Hepatocyte (in vitro differentiated cells): ENCODE measurements at regions not wholly inside any gene's neighbourhood (a gene's known extent, or its start where the extent isn't known, plus 50 kb on each side); places are given as distances from the start of the nearest gene placed in this dataset.

Experiments
- DNase-seq: peaks from one replicate; pipeline ENCODE4 v3.0.0-alpha.2; 2016; ENCODE audit warnings: low spot score
- H2AFZ ChIP-seq: fragments of 200-600 bp; sonication (generic); 2 replicates; pipeline ENCODE4 v1.6.0; 2016; ENCODE audit warnings: antibody characterized with exemption, mild to moderate bottlenecking
- H3K27ac ChIP-seq: fragments of 200-600 bp; sonication (generic); 2 replicates; pipeline ENCODE4 v1.5.1; 2016; ENCODE audit warnings: mild to moderate bottlenecking
- H3K27me3 ChIP-seq: fragments of 200-600 bp; sonication (generic); 2 replicates; pipeline ENCODE4 v1.6.1; 2016
- H3K36me3 ChIP-seq: fragments of 200-600 bp; sonication (generic); replicated peaks from 2 replicates; pipeline ENCODE4 v1.5.1; 2016; ENCODE audit warnings: low read depth; ENCODE audit not compliant: insufficient read depth
- H3K4me1 ChIP-seq: fragments of 200-600 bp; sonication (generic); 2 replicates; pipeline ENCODE4 v1.5.1; 2016; ENCODE audit warnings: mild to moderate bottlenecking, moderate library complexity; ENCODE audit not compliant: insufficient read depth
- H3K4me2 ChIP-seq: fragments of 200-600 bp; sonication (generic); 2 replicates; pipeline ENCODE4 v1.6.0; 2016
- H3K4me3 ChIP-seq: fragments of 200-600 bp; sonication (generic); 2 replicates; pipeline ENCODE4 v1.5.1; 2016; ENCODE audit warnings: mild to moderate bottlenecking
- H3K79me2 ChIP-seq: fragments of 200-600 bp; sonication (generic); 2 replicates; pipeline ENCODE4 v1.6.0; 2017; ENCODE audit warnings: mild to moderate bottlenecking
- H3K9me2 ChIP-seq: fragments of 200-600 bp; sonication (generic); replicated peaks from 2 replicates; pipeline ENCODE4 v1.6.0; 2017; ENCODE audit warnings: mild to moderate bottlenecking; ENCODE audit not compliant: insufficient read depth
- H3K9me3 ChIP-seq: fragments of 200-600 bp; sonication (generic); 2 replicates; pipeline ENCODE4 v1.5.1; 2016; ENCODE audit warnings: low read depth, mild to moderate bottlenecking
- H4K20me1 ChIP-seq: fragments of 200-600 bp; sonication (generic); 2 replicates; pipeline ENCODE4 v1.6.0; 2016; ENCODE audit warnings: mild to moderate bottlenecking; ENCODE audit not compliant: insufficient read depth, poor library complexity, severe bottlenecking
- EZH2 ChIP-seq: fragments of 200-600 bp; sonication (generic); IDR thresholded peaks from 2 replicates; pipeline ENCODE4 v1.6.1; 2016; ENCODE audit warnings: antibody characterized with exemption, mild to moderate bottlenecking, borderline replicate concordance
- EZH2phosphoT487 ChIP-seq: fragments of 200-600 bp; sonication (generic); IDR thresholded peaks from one replicate; pipeline ENCODE4 v1.6.1; 2018; ENCODE audit warnings: antibody characterized with exemption, mild to moderate bottlenecking, low read depth, moderate library complexity; ENCODE audit not compliant: unreplicated experiment, severe bottlenecking
- WGBS: methylation state at CpG from one replicate; pipeline ENCODE4 v1.1.6; 2016; ENCODE audit warnings: low lambda C conversion rate; ENCODE audit errors: missing lambda C conversion rate; 5-methylcytosine and 5-hydroxymethylcytosine counted together
- TF ChIP-seq, protein P1 (sequence below): fragments of 200-600 bp; sonication (generic); IDR thresholded peaks from 2 replicates; pipeline ENCODE4 v1.5.1; 2016; ENCODE audit warnings: antibody characterized with exemption, mild to moderate bottlenecking; ENCODE audit not compliant: poor library complexity

DNA sequence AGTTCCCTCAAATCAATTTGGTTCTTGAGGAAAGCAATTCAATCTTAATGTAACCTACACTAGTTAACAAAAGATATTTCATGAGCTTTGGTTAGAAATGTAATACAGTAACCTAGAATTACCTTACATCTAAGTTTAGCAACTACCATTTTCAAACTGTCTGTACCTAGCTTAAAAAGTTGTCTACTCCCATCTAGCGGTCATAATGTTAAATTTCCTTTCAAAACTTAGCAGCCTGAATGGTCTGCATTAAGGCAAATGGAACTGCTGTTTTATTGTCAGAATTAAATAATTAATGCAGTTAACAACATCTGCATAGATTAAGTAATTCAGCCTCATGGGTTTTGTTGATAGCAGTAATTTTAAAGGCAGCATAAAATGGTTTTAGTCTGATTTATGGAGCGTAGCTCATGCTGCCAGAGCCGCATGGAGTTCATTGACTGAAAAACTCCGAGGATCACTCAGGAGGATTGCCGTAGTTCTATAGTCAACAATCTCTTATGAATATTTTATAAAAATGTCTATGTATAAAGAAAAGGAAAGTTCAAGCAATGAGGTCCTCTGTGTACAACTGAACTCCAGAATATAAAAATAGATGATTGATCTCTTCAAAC lies 485.4 kb upstream of the MANEA start:
- no peak overlapping the region for H3K4me3 ChIP-seq
- 50% methylated on average over 5 of the region's 5 CpGs for WGBS
- H3K4me1 ChIP-seq, result no peaks in the 10 kb centered on the region
- H3K4me2 ChIP-seq, result peak overlapping the region; percentile 20
- no peaks in the 10 kb centered on the region for H3K9me3 ChIP-seq
- H4K20me1 ChIP-seq, result no peaks in the 10 kb centered on the region
- DNase-seq, result peak; percentile 65
- no peaks in the 10 kb centered on the region for H3K27me3 ChIP-seq
- H2AFZ ChIP-seq, result no peak overlapping the region
- H3K9me2 ChIP-seq, result no peaks in the 10 kb centered on the region
- TF ChIP-seq, protein P1, sequence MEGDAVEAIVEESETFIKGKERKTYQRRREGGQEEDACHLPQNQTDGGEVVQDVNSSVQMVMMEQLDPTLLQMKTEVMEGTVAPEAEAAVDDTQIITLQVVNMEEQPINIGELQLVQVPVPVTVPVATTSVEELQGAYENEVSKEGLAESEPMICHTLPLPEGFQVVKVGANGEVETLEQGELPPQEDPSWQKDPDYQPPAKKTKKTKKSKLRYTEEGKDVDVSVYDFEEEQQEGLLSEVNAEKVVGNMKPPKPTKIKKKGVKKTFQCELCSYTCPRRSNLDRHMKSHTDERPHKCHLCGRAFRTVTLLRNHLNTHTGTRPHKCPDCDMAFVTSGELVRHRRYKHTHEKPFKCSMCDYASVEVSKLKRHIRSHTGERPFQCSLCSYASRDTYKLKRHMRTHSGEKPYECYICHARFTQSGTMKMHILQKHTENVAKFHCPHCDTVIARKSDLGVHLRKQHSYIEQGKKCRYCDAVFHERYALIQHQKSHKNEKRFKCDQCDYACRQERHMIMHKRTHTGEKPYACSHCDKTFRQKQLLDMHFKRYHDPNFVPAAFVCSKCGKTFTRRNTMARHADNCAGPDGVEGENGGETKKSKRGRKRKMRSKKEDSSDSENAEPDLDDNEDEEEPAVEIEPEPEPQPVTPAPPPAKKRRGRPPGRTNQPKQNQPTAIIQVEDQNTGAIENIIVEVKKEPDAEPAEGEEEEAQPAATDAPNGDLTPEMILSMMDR, result peak; percentile 78
- TF ChIP-seq EZH2 (no peak), EZH2phosphoT487 (no peak)
- no peaks in the 10 kb centered on the region for H3K36me3 ChIP-seq
- H3K27ac ChIP-seq, result no peak overlapping the region
- no peaks in the 10 kb centered on the region for H3K79me2 ChIP-seq

DNA sequence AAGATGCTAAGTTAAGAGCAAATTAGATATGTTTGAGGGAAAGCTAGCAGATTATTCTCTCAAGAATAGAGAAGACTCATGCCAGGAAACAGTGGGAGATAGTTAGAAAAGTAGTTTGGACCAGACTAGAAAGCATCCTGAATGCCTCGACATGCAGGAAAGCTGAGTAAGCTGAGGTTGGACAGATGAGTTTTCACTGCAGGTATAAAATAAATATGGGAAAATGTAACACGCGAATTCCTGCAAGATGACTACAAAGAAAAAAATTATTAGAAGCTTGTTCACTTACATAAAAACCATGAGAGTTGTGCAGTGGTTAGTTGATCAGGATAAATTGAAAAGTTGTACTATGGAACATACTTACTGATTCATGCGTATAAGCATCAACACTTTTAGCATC lies 484.2 kb upstream of the MANEA start:
- H2AFZ ChIP-seq, result no peak overlapping the region
- no peak overlapping the region for H3K27ac ChIP-seq
- no peaks in the 10 kb centered on the region for H4K20me1 ChIP-seq
- DNase-seq, result no peak
- H3K9me2 ChIP-seq, result no peaks in the 10 kb centered on the region
- TF ChIP-seq, protein P1, result no peak
- no peak for TF ChIP-seq EZH2phosphoT487
- no peak for TF ChIP-seq EZH2
- no peaks in the 10 kb centered on the region for H3K36me3 ChIP-seq
- no peaks in the 10 kb centered on the region for H3K9me3 ChIP-seq
- no peaks in the 10 kb centered on the region for H3K27me3 ChIP-seq
- no peaks in the 10 kb centered on the region for H3K4me1 ChIP-seq
- 82% methylated on average over 4 of the region's 4 CpGs for WGBS
- H3K4me3 ChIP-seq, result no peak overlapping the region
- no peak overlapping the region for H3K4me2 ChIP-seq
- no peaks in the 10 kb centered on the region for H3K79me2 ChIP-seq

DNA sequence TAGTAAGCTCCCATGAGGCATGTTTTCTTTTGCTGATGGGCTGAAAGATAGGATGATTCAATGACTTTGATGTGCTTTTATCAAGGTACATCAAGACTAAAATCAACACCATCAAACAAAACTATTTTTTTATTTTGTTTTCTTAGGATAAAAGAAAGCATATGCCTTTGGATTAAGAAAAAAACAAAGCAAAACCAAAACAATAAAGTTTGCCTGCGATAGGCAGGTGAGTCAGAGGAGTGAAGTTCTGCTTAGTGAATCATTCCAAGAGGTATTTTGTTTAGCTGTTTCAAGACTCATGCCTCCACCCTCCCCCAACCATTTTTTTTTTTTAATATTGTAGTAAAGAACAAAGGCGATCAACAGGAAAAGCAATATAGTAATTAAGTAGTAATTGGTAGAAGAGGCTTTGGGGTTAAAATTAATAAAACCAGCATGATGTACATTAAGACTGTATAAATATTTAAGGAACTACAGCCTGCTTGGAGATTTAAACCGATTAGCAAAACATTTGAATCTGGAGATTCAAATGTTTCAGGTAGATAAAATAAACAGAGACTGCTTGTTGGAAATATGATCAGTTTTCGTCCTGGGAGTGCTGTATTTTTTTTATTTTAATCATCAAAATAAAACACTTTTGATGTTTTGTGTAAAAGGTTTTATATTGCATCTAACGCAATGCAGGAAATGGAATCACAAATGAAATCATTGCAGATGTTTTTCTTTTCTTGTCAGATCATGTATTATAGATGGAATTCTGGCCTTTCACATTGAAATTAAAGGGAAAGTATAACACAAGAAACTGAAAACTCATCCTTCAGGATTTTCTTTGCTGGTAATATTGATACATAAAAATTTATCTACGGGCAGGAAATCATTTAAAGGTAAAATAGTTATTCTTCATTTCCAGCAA lies 482.3 kb upstream of the MANEA start:
- Histone ChIP-seq H3K4me2 (peak overlapping the region; percentile 20), H3K79me2 (no peaks in the 10 kb centered on the region), H3K4me1 (no peaks in the 10 kb centered on the region), H3K9me2 (no peaks in the 10 kb centered on the region), H3K27me3 (no peaks in the 10 kb centered on the region), H3K4me3 (no peak overlapping the region), H4K20me1 (no peaks in the 10 kb centered on the region), H3K27ac (no peak overlapping the region), H2AFZ (no peak overlapping the region), H3K36me3 (no peaks in the 10 kb centered on the region), H3K9me3 (no peaks in the 10 kb centered on the region)
- 52% methylated on average over 6 of the region's 6 CpGs for WGBS
- no peak for TF ChIP-seq EZH2phosphoT487
- TF ChIP-seq EZH2, result no peak
- TF ChIP-seq, protein P1, result no peak
- DNase-seq, result peak; percentile 14
